HCT116 (cell line): ENCODE measurements at regions not wholly inside any gene's neighbourhood (a gene's known extent, or its start where the extent isn't known, plus 50 kb on each side); places are given as distances from the start of the nearest gene placed in this dataset.

Experiments used
- ATAC-seq: fragments of 200-7000 bp; cut with Tn5 transposase; 2 replicates; pipeline ENCODE4 v1.9.1; 2020; ENCODE audit warnings: mild to moderate bottlenecking, moderate library complexity
- BruUV-seq: library from RNA; stranded (reverse); fragments of 400-500 nt; replicated peaks from 2 replicates; lab custom pipeline; 2021; lab: Mats Ljungman, UMichigan
- CTCF ChIA-PET: fragments of 300-600 bp; sonication (Branson Sonifier 250); formaldehyde crosslinking; loops from one replicate; lab custom pipeline; 2021; ENCODE audit warnings: antibody characterized with exemption; lab: Charles Lee
- POLR2A ChIA-PET: fragments of 300-600, 350-600 bp; sonication (Branson Sonifier 250); formaldehyde crosslinking; loops from one replicate; lab custom pipeline; 2021; ENCODE audit warnings: antibody characterized with exemption; lab: Charles Lee
- RAD21 ChIA-PET, 2 experiments: fragments of 300-600 bp; sonication (Branson Sonifier 250); formaldehyde crosslinking; loops; one replicate each; lab custom pipeline; 2023; ENCODE audit warnings: low total read pairs in 2 of 2; ENCODE audit not compliant: uncharacterized antibody in 2 of 2, unreplicated experiment in 2 of 2, low non-redundant PET in 1 of 2; lab: Charles Lee
- DNase-seq: peaks from one replicate; pipeline ENCODE4 v3.0.0-alpha.2; 2010; ENCODE audit warnings: low read depth, low spot score
- H2AFZ ChIP-seq: fragments of 200-600 bp; shearing (Covaris generic), sonication (generic); 2 replicates; pipeline ENCODE4 v1.6.1; 2017; ENCODE audit warnings: low read depth, mixed run types, mixed read lengths, antibody characterized with exemption, low read length; ENCODE audit not compliant: poor library complexity, severe bottlenecking
- H3K27ac ChIP-seq: 2 replicates; pipeline ENCODE4 v1.5.1; 2012; ENCODE audit warnings: low read depth, low read length
- H3K27me3 ChIP-seq: fragments of 200-600 bp; sonication (generic); 2 replicates; pipeline ENCODE4 v1.6.1; 2016; ENCODE audit warnings: mixed run types, low read length, mixed read lengths; ENCODE audit not compliant: insufficient read depth
- H3K36me3 ChIP-seq, 2 experiments: fragments of 200-500 bp in 1 of 2; fragments of 200-600 bp in 1 of 2; sonication (Bioruptor generic) in 1 of 2; sonication (generic) in 1 of 2; 2 replicates each; pipeline versions ENCODE4 v1.5.1 to v1.6.1; 2014 to 2016; ENCODE audit warnings: low read length in 2 of 2, inconsistent platforms in 1 of 2, mixed read lengths in 1 of 2, mixed run types in 1 of 2; ENCODE audit not compliant: insufficient read depth in 2 of 2, control insufficient read depth in 1 of 2
- H3K4me1 ChIP-seq, 2 experiments: fragments of 200-600 bp in 1 of 2; sonication (generic) in 1 of 2; 2 replicates each; pipeline versions ENCODE4 v1.5.1 to v1.6.1; 2012 to 2017; ENCODE audit warnings: low read length in 2 of 2, inconsistent platforms in 1 of 2, mild to moderate bottlenecking in 1 of 2, mixed read lengths in 1 of 2, mixed run types in 1 of 2, moderate library complexity in 1 of 2; ENCODE audit not compliant: insufficient read depth in 2 of 2, control insufficient read depth in 1 of 2
- H3K4me2 ChIP-seq: fragments of 200-600 bp; sonication (generic); 2 replicates; pipeline ENCODE4 v1.6.1; 2017; ENCODE audit warnings: mixed run types, low read length, mixed read lengths
- H3K4me3 ChIP-seq, 2 experiments: fragments of 200-600 bp in 1 of 2; sonication (generic) in 1 of 2; replicated peaks in 1 of 2; 2 replicates each; pipeline ENCODE4 v1.5.1; 2011 to 2016; ENCODE audit warnings: low read length in 2 of 2, control low read depth in 1 of 2, low read depth in 1 of 2, mild to moderate bottlenecking in 1 of 2, mixed read lengths in 1 of 2, mixed run types in 1 of 2
- H3K79me2 ChIP-seq: fragments of 200-600 bp; sonication (generic); 2 replicates; pipeline ENCODE4 v1.6.1; 2017; ENCODE audit warnings: mild to moderate bottlenecking, mixed run types, low read length, moderate library complexity, mixed read lengths; ENCODE audit not compliant: insufficient read depth
- H3K9ac ChIP-seq: fragments of 200-600 bp; sonication (generic); 2 replicates; pipeline ENCODE4 v1.6.1; 2016; ENCODE audit warnings: low read length, mixed read lengths
- H3K9me2 ChIP-seq: fragments of 200-600 bp; sonication (generic), shearing (Covaris generic); 2 replicates; pipeline ENCODE4 v1.6.1; 2017; ENCODE audit warnings: mixed run types, mild to moderate bottlenecking, moderate library complexity; ENCODE audit not compliant: insufficient read depth
- H3K9me3 ChIP-seq, 2 experiments: fragments of 200-500 bp in 1 of 2; fragments of 200-600 bp in 1 of 2; sonication (Bioruptor generic) in 1 of 2; sonication (generic) in 1 of 2; 2 replicates each; pipeline ENCODE4 v1.6.1; 2014 to 2017; ENCODE audit warnings: low read length in 2 of 2, mixed read lengths in 2 of 2, inconsistent platforms in 1 of 2, low read depth in 1 of 2, mild to moderate bottlenecking in 1 of 2, mixed run types in 1 of 2, moderate library complexity in 1 of 2; ENCODE audit not compliant: control insufficient read depth in 1 of 2, insufficient read depth in 1 of 2
- H4K20me1 ChIP-seq: fragments of 200-600 bp; sonication (generic), shearing (Covaris generic); 2 replicates; pipeline ENCODE4 v1.6.1; 2017; ENCODE audit warnings: mixed run types, mild to moderate bottlenecking, moderate library complexity; ENCODE audit not compliant: insufficient read depth
- ATF3 ChIP-seq: IDR thresholded peaks from 2 replicates; pipeline ENCODE4 v1.6.1; 2012
- CBX3 ChIP-seq: IDR thresholded peaks from 2 replicates; pipeline ENCODE4 v1.6.1; 2012; ENCODE audit warnings: low read depth
- CEBPB ChIP-seq: IDR thresholded peaks from 2 replicates; pipeline ENCODE4 v1.6.1; 2012; ENCODE audit warnings: low read depth
- ELF1 ChIP-seq: IDR thresholded peaks from 2 replicates; pipeline ENCODE4 v1.6.1; 2012; ENCODE audit warnings: low read depth, borderline replicate concordance
- EZH2phosphoT487 ChIP-seq: fragments of 200-600 bp; IDR thresholded peaks from 2 replicates; pipeline ENCODE4 v1.6.1; 2018; ENCODE audit warnings: antibody characterized with exemption, borderline replicate concordance
- FOSL1 ChIP-seq: IDR thresholded peaks from 2 replicates; pipeline ENCODE4 v1.6.1; 2012; ENCODE audit warnings: low read depth
- JUND ChIP-seq: IDR thresholded peaks from 2 replicates; pipeline ENCODE4 v1.6.1; 2012
- MAX ChIP-seq: IDR thresholded peaks from 2 replicates; pipeline ENCODE4 v1.6.1; 2012
- POLR2A ChIP-seq: IDR thresholded peaks from 2 replicates; pipeline ENCODE4 v1.7.0; 2011; ENCODE audit warnings: borderline replicate concordance; ENCODE audit not compliant: insufficient read depth, insufficient read length; ENCODE audit errors: extremely low read depth
- POLR2AphosphoS5 ChIP-seq: IDR thresholded peaks from 2 replicates; pipeline ENCODE4 v1.6.1; 2011; ENCODE audit warnings: mild to moderate bottlenecking, low read depth, low read length, moderate library complexity
- RAD21 ChIP-seq: IDR thresholded peaks from 2 replicates; pipeline ENCODE4 v1.6.1; 2012; ENCODE audit warnings: low read depth, mild to moderate bottlenecking
- SIN3A ChIP-seq: IDR thresholded peaks from 2 replicates; pipeline ENCODE4 v1.6.1; 2012; ENCODE audit warnings: low read depth
- SP1 ChIP-seq: IDR thresholded peaks from 2 replicates; pipeline ENCODE4 v1.6.1; 2012; ENCODE audit warnings: low read depth
- TCF7L2 ChIP-seq: IDR thresholded peaks from 2 replicates; pipeline ENCODE4 v1.7.0; 2011; ENCODE audit warnings: borderline replicate concordance, inconsistent platforms; ENCODE audit not compliant: insufficient read depth, insufficient read length; ENCODE audit errors: extremely low read depth
- YY1 ChIP-seq: IDR thresholded peaks from 2 replicates; pipeline ENCODE4 v1.6.1; 2011; ENCODE audit warnings: low read length, low read depth, moderate library complexity, mild to moderate bottlenecking; ENCODE audit not compliant: insufficient replicate concordance; ENCODE audit errors: extremely low read depth
- intact Hi-C: fragments of 100-400 bp; cut with micrococcal nuclease; formaldehyde crosslinking; loops from 2 replicates; pipeline ENCODE4 v1.10.0; 2022
- TF ChIP-seq, protein P1 (sequence below), 3 experiments: fragments of 200-600 bp in 1 of 3; sonication (generic) in 1 of 3; IDR thresholded peaks in 2 of 3; conservative IDR thresholded peaks in 1 of 3; 2 replicates each; pipeline ENCODE4 v1.5.1; 2012 to 2017; ENCODE audit warnings: low read depth in 2 of 3, low read length in 2 of 3, antibody characterized with exemption in 1 of 3, borderline replicate concordance in 1 of 3, control low read depth in 1 of 3, mild to moderate bottlenecking in 1 of 3, mixed read lengths in 1 of 3, mixed run types in 1 of 3, moderate library complexity in 1 of 3; ENCODE audit not compliant: insufficient read depth in 1 of 3
- TF ChIP-seq, protein P2 (sequence below): IDR thresholded peaks from 2 replicates; pipeline ENCODE4 v1.6.1; 2011; ENCODE audit warnings: mild to moderate bottlenecking, low read length, moderate library complexity; ENCODE audit not compliant: insufficient replicate concordance; ENCODE audit errors: extremely low read depth

DNA sequence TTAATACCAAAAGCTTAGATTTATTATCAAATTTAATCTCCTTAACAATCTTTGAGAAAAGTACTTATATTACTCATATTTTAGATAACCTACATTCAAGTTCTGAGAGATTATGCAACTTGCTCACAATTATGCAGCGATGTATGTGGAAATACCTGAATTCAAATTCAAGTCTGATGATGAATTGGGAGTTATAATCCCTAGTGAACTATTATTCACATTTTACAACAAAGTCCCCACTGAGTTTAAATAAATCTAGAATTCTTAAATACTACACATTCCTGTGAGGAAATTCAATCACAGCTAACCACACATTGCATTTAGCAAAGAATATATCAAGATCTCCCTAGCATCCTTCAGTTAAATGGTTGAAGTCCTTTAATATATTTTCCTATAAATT, 278.4 kb downstream of the NOL4 start:
- RAD21 ChIA-PET = no interaction called here
- H3K36me3 ChIP-seq = no peaks in the 10 kb centered on the region
- POLR2A ChIA-PET = no interaction called here
- H3K9ac ChIP-seq = no peak overlapping the region
- no peak overlapping the region for H2AFZ ChIP-seq
- DNase-seq (no peak), ATAC-seq (no peak)
- intact Hi-C loops = no loop called here
- H3K79me2 ChIP-seq = no peaks in the 10 kb centered on the region
- no peaks in the 10 kb centered on the region for H4K20me1 ChIP-seq
- no peaks in the 10 kb centered on the region for H3K4me1 ChIP-seq
- H3K9me2 ChIP-seq = no peaks in the 10 kb centered on the region
- H3K9me3 ChIP-seq = peaks cover 10 to 22% of the 10 kb centered on the region in 2 experiments; a peak in 3 of 4 replicates
- TF ChIP-seq MAX (no peak), POLR2AphosphoS5 (no peak)
- H3K27me3 ChIP-seq = no peaks in the 10 kb centered on the region
- no peak overlapping the region for H3K4me2 ChIP-seq
- no peak overlapping the region for H3K4me3 ChIP-seq
- BruUV-seq = no TSS peak
- CTCF ChIA-PET = no interaction called here
- no peak overlapping the region for H3K27ac ChIP-seq

- ChIA-PET POLR2A (no interaction called here), RAD21 (no interaction called here), CTCF (no interaction called here)
- no TSS peak for BruUV-seq
- no peaks in the 10 kb centered on the region for H3K79me2 ChIP-seq
- DNase-seq = no peak
- no peaks in the 10 kb centered on the region for H3K36me3 ChIP-seq
- H3K4me1 ChIP-seq = no peaks in the 10 kb centered on the region
- no peak overlapping the region for H2AFZ ChIP-seq
- H3K9me2 ChIP-seq = no peaks in the 10 kb centered on the region
- peaks cover 6 to 23% of the 10 kb centered on the region in 2 experiments; a peak in 3 of 4 replicates for H3K9me3 ChIP-seq
- H3K27me3 ChIP-seq = no peaks in the 10 kb centered on the region
- H3K27ac ChIP-seq = no peak overlapping the region
- no peak overlapping the region for H3K4me3 ChIP-seq
- H3K4me2 ChIP-seq = no peak overlapping the region
- ATAC-seq = no peak
- intact Hi-C loops = no loop called here
- no peak overlapping the region for H3K9ac ChIP-seq
- TF ChIP-seq CEBPB (no peak), YY1 (no peak), SIN3A (no peak), TCF7L2 (no peak), CBX3 (no peak), RAD21 (no peak), EZH2phosphoT487 (no peak), POLR2A (no peak), POLR2AphosphoS5 (no peak), ATF3 (no peak), SP1 (no peak), ELF1 (no peak), FOSL1 (no peak), JUND (no peak)
- TF ChIP-seq, protein P1, sequence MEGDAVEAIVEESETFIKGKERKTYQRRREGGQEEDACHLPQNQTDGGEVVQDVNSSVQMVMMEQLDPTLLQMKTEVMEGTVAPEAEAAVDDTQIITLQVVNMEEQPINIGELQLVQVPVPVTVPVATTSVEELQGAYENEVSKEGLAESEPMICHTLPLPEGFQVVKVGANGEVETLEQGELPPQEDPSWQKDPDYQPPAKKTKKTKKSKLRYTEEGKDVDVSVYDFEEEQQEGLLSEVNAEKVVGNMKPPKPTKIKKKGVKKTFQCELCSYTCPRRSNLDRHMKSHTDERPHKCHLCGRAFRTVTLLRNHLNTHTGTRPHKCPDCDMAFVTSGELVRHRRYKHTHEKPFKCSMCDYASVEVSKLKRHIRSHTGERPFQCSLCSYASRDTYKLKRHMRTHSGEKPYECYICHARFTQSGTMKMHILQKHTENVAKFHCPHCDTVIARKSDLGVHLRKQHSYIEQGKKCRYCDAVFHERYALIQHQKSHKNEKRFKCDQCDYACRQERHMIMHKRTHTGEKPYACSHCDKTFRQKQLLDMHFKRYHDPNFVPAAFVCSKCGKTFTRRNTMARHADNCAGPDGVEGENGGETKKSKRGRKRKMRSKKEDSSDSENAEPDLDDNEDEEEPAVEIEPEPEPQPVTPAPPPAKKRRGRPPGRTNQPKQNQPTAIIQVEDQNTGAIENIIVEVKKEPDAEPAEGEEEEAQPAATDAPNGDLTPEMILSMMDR (IDR thresholded peaks at IDR 0.05 in 2 of 3, conservative IDR thresholded peaks at IDR 0.05 in 1 of 3; ENCODE audit: borderline replicate concordance in 1 of 3, insufficient read depth in 1 of 3, low read depth in 2 of 3, low read length in 2 of 3) = no peak
- TF ChIP-seq, protein P2, sequence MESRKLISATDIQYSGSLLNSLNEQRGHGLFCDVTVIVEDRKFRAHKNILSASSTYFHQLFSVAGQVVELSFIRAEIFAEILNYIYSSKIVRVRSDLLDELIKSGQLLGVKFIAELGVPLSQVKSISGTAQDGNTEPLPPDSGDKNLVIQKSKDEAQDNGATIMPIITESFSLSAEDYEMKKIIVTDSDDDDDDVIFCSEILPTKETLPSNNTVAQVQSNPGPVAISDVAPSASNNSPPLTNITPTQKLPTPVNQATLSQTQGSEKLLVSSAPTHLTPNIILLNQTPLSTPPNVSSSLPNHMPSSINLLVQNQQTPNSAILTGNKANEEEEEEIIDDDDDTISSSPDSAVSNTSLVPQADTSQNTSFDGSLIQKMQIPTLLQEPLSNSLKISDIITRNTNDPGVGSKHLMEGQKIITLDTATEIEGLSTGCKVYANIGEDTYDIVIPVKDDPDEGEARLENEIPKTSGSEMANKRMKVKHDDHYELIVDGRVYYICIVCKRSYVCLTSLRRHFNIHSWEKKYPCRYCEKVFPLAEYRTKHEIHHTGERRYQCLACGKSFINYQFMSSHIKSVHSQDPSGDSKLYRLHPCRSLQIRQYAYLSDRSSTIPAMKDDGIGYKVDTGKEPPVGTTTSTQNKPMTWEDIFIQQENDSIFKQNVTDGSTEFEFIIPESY = no peak
- no peaks in the 10 kb centered on the region for H4K20me1 ChIP-seq
These were observed 280.2 kb downstream of the NOL4 start for GRCh38 chr18:33944493-33944892.
